SK-N-SH (cell line): ENCODE measurements at regions not wholly inside any gene's neighbourhood (a gene's known extent, or its start where the extent isn't known, plus 50 kb on each side); places are given as distances from the start of the nearest gene placed in this dataset.

Experiments used
- CTCF ChIA-PET: fragments of 300-600, 350-600 bp; formaldehyde crosslinking; extraction: SDS; loops from one replicate; lab custom pipeline; 2021; lab: Yijun Ruan, JAX
- POLR2A ChIA-PET: fragments of 350-600 bp; sonication (Branson Sonifier 250); formaldehyde crosslinking; extraction: SDS; loops from one replicate; lab custom pipeline; 2020; ENCODE audit warnings: antibody characterized with exemption, inconsistent platforms; lab: Yijun Ruan, JAX
- DNase-seq: peaks from one replicate; pipeline ENCODE4 v3.0.0; 2012
- H2AFZ ChIP-seq: fragments of 200-600 bp; sonication (generic); 2 replicates; pipeline ENCODE4 v1.8.1; 2016; ENCODE audit warnings: antibody characterized with exemption, mild to moderate bottlenecking, low read depth
- H3F3A ChIP-seq: fragments of 200-600 bp; sonication (generic); replicated peaks from 2 replicates; pipeline ENCODE3; 2016; ENCODE audit warnings: antibody characterized with exemption, mild to moderate bottlenecking; ENCODE audit not compliant: insufficient read depth
- H3K27ac ChIP-seq, 2 experiments: fragments of 200-500 bp in 1 of 2; fragments of 200-600 bp in 1 of 2; sonication (Bioruptor generic) in 1 of 2; sonication (generic), shearing (Covaris generic) in 1 of 2; 2 replicates each; pipeline versions ENCODE4 v1.5.1 to v1.6.1; 2014 to 2016; ENCODE audit warnings: low read depth in 2 of 2, inconsistent platforms in 1 of 2, low read length in 1 of 2, mild to moderate bottlenecking in 1 of 2, mixed read lengths in 1 of 2
- H3K27me3 ChIP-seq: fragments of 200-600 bp; sonication (generic), shearing (Covaris generic); 2 replicates; pipeline ENCODE4 v1.6.1; 2016; ENCODE audit warnings: mixed run types; ENCODE audit not compliant: insufficient read depth
- H3K36me3 ChIP-seq, 2 experiments: fragments of 200-500 bp in 1 of 2; fragments of 200-600 bp in 1 of 2; sonication (Bioruptor generic) in 1 of 2; sonication (generic) in 1 of 2; replicated peaks in 1 of 2; 2 replicates each; pipeline versions ENCODE3 to v1.5.1; 2014 to 2016; ENCODE audit warnings: low read length in 1 of 2, mild to moderate bottlenecking in 1 of 2; ENCODE audit not compliant: insufficient read depth in 2 of 2, control insufficient read depth in 1 of 2
- H3K4me1 ChIP-seq, 2 experiments: fragments of 200-500 bp in 1 of 2; fragments of 200-600 bp in 1 of 2; sonication (Bioruptor generic) in 1 of 2; sonication (generic), shearing (Covaris generic) in 1 of 2; 2 replicates each; pipeline versions ENCODE4 v1.5.1 to v1.6.1; 2014 to 2016; ENCODE audit warnings: low read depth in 1 of 2, low read length in 1 of 2, mixed run types in 1 of 2; ENCODE audit not compliant: insufficient read depth in 2 of 2, control insufficient read depth in 1 of 2
- H3K4me2 ChIP-seq: fragments of 200-600 bp; sonication (generic), shearing (Covaris generic); 2 replicates; pipeline ENCODE4 v1.6.1; 2017; ENCODE audit warnings: mixed run types
- H3K4me3 ChIP-seq, 2 experiments: fragments of 200-500 bp in 1 of 2; fragments of 200-600 bp in 1 of 2; sonication (Bioruptor generic) in 1 of 2; sonication (generic), shearing (Covaris generic) in 1 of 2; 2 replicates each; pipeline versions ENCODE4 v1.5.1 to v1.8.1; 2014 to 2016; ENCODE audit warnings: low read depth in 2 of 2, inconsistent platforms in 1 of 2, low read length in 1 of 2, mild to moderate bottlenecking in 1 of 2, mixed read lengths in 1 of 2, moderate library complexity in 1 of 2
- H3K79me2 ChIP-seq: fragments of 200-600 bp; sonication (generic); 2 replicates; pipeline ENCODE4 v1.8.1; 2017; ENCODE audit warnings: mild to moderate bottlenecking; ENCODE audit not compliant: insufficient read depth
- H3K9ac ChIP-seq: fragments of 200-600 bp; sonication (generic); 2 replicates; pipeline ENCODE4 v1.6.1; 2017; ENCODE audit warnings: mixed run types
- H3K9me2 ChIP-seq: fragments of 200-600 bp; sonication (generic); 2 replicates; pipeline ENCODE4 v1.6.1; 2017; ENCODE audit warnings: mixed run types
- H3K9me3 ChIP-seq: fragments of 200-600 bp; sonication (generic); 2 replicates; pipeline ENCODE4 v1.6.1; 2017; ENCODE audit warnings: mixed run types, mild to moderate bottlenecking, moderate library complexity
- H4K20me1 ChIP-seq: fragments of 200-600 bp; sonication (generic); 2 replicates; pipeline ENCODE4 v1.6.1; 2017; ENCODE audit warnings: mild to moderate bottlenecking, mixed run types; ENCODE audit not compliant: insufficient read depth
- FOXJ3 ChIP-seq: sonication (generic); formaldehyde crosslinking; IDR thresholded peaks from 2 replicates; pipeline ENCODE4 v1.5.1; 2020; ENCODE audit warnings: mild to moderate bottlenecking, missing genetic modification reagents
- RCOR1 ChIP-seq: fragments of 150-350 bp; IDR thresholded peaks from 2 replicates; pipeline ENCODE4 v1.6.1; 2017; ENCODE audit warnings: antibody characterized with exemption, low read length
- RXRA ChIP-seq: IDR thresholded peaks from 2 replicates; pipeline ENCODE4 v1.4.0; 2012; ENCODE audit warnings: low read depth, mild to moderate bottlenecking, borderline replicate concordance
- SMC3 ChIP-seq: IDR thresholded peaks from 2 replicates; pipeline ENCODE4 v1.6.1; 2012; ENCODE audit warnings: low read depth, low read length, improper control_type of control experiment
- TCF12 ChIP-seq: IDR thresholded peaks from 2 replicates; pipeline ENCODE4 v1.4.0; 2012
- TEAD4 ChIP-seq: IDR thresholded peaks from 2 replicates; pipeline ENCODE4 v1.4.0; 2012; ENCODE audit warnings: mild to moderate bottlenecking, borderline replicate concordance; ENCODE audit not compliant: insufficient read depth
- USF1 ChIP-seq: IDR thresholded peaks from 2 replicates; pipeline ENCODE4 v1.4.0; 2012; ENCODE audit warnings: low read depth, borderline replicate concordance
- YY1 ChIP-seq: IDR thresholded peaks from 2 replicates; pipeline ENCODE4 v1.4.0; 2012; ENCODE audit warnings: low read depth, mild to moderate bottlenecking
- WGBS: methylation state at CpG from one replicate; pipeline ENCODE4 v1.1.6; 2017; ENCODE audit warnings: low lambda C conversion rate; 5-methylcytosine and 5-hydroxymethylcytosine counted together
- TF ChIP-seq, protein P1 (sequence below): fragments of 200-600 bp; sonication (generic); IDR thresholded peaks from 2 replicates; pipeline ENCODE4 v1.6.1; 2017; ENCODE audit warnings: antibody characterized with exemption, mild to moderate bottlenecking, moderate library complexity
- TF ChIP-seq, protein P2 (sequence below): IDR thresholded peaks from 2 replicates; pipeline ENCODE4 v1.4.0; 2012; ENCODE audit warnings: low read depth, borderline replicate concordance
- TF ChIP-seq, protein P3 (sequence below): fragments of 150-350 bp; IDR thresholded peaks from 2 replicates; pipeline ENCODE4 v1.6.1; 2016; ENCODE audit warnings: mild to moderate bottlenecking, low read depth, low read length

DNA sequence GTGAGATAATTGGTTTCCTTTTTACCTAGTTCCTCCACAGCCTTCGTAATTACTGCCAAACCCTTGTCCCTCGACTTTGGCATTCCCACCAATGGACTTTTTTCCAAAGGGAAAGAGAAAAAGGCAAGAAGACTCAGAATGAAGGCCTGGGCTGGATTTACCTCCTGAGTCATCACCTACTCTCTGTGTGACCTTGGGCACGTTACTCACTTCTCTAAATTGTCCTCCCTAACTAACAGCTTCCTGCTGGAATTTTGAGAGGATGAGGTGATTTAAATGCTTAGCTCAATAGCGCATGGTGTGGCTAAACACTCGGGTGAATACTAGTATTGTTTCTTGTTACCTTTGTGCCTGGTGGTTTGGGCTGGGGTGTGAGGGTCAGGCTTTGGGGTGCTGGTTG, 146.6 kb downstream of the DHX35 start:
- Histone ChIP-seq H3K9me3 (no peaks in the 10 kb centered on the region), H3K4me3 (no peak overlapping the region), H3K9me2 (no peaks in the 10 kb centered on the region), H3K36me3 (no peaks in the 10 kb centered on the region), H3K4me2 (no peak overlapping the region), H3F3A (no peaks in the 10 kb centered on the region), H3K9ac (no peak overlapping the region), H3K4me1 (peaks cover 0 to 4% of the 10 kb centered on the region in 2 experiments; a peak in 1 of 4 replicates), H3K27me3 (peaks cover 5% of the 10 kb centered on the region; the same call in 1 of the 2 replicates), H4K20me1 (no peaks in the 10 kb centered on the region), H2AFZ (no peak overlapping the region), H3K79me2 (no peaks in the 10 kb centered on the region), H3K27ac (no peak overlapping the region)
- DNase-seq, result no peak
- ChIA-PET POLR2A (no interaction called here), CTCF (interaction anchor here (1.0 to 7.3 kb wide), 5 partner anchors 42 to 1854 kb away, joined by 3 to 119 read pairs (median 7); no protein-coding TSS in a partner anchor)
- no peak for TF ChIP-seq SMC3
- no peak for TF ChIP-seq FOXJ3 (CRISPR knock-in tag)
- no peak for TF ChIP-seq TEAD4
- no peak for TF ChIP-seq RCOR1
- no peak for TF ChIP-seq YY1
- TF ChIP-seq, protein P1, sequence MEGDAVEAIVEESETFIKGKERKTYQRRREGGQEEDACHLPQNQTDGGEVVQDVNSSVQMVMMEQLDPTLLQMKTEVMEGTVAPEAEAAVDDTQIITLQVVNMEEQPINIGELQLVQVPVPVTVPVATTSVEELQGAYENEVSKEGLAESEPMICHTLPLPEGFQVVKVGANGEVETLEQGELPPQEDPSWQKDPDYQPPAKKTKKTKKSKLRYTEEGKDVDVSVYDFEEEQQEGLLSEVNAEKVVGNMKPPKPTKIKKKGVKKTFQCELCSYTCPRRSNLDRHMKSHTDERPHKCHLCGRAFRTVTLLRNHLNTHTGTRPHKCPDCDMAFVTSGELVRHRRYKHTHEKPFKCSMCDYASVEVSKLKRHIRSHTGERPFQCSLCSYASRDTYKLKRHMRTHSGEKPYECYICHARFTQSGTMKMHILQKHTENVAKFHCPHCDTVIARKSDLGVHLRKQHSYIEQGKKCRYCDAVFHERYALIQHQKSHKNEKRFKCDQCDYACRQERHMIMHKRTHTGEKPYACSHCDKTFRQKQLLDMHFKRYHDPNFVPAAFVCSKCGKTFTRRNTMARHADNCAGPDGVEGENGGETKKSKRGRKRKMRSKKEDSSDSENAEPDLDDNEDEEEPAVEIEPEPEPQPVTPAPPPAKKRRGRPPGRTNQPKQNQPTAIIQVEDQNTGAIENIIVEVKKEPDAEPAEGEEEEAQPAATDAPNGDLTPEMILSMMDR, result no peak
- TF ChIP-seq, protein P2, sequence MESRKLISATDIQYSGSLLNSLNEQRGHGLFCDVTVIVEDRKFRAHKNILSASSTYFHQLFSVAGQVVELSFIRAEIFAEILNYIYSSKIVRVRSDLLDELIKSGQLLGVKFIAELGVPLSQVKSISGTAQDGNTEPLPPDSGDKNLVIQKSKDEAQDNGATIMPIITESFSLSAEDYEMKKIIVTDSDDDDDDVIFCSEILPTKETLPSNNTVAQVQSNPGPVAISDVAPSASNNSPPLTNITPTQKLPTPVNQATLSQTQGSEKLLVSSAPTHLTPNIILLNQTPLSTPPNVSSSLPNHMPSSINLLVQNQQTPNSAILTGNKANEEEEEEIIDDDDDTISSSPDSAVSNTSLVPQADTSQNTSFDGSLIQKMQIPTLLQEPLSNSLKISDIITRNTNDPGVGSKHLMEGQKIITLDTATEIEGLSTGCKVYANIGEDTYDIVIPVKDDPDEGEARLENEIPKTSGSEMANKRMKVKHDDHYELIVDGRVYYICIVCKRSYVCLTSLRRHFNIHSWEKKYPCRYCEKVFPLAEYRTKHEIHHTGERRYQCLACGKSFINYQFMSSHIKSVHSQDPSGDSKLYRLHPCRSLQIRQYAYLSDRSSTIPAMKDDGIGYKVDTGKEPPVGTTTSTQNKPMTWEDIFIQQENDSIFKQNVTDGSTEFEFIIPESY, result no peak
- TF ChIP-seq, protein P3, sequence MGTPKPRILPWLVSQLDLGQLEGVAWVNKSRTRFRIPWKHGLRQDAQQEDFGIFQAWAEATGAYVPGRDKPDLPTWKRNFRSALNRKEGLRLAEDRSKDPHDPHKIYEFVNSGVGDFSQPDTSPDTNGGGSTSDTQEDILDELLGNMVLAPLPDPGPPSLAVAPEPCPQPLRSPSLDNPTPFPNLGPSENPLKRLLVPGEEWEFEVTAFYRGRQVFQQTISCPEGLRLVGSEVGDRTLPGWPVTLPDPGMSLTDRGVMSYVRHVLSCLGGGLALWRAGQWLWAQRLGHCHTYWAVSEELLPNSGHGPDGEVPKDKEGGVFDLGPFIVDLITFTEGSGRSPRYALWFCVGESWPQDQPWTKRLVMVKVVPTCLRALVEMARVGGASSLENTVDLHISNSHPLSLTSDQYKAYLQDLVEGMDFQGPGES, result no peak
- 40% methylated on average over 5 of the region's 5 CpGs for whole genome bisulfite sequencing

- H3K79me2 ChIP-seq, result no peaks in the 10 kb centered on the region
- no peak for DNase-seq
- H3K4me2 ChIP-seq, result no peak overlapping the region
- H4K20me1 ChIP-seq, result no peaks in the 10 kb centered on the region
- H3K9ac ChIP-seq, result no peak overlapping the region
- H3F3A ChIP-seq, result no peaks in the 10 kb centered on the region
- no peaks in the 10 kb centered on the region for H3K9me2 ChIP-seq
- H3K9me3 ChIP-seq, result no peaks in the 10 kb centered on the region
- WGBS, result 53% methylated on average over 5 of the region's 5 CpGs
- ChIA-PET POLR2A (no interaction called here), CTCF (interaction anchor here (1.7 to 7.3 kb wide), 4 partner anchors 27 to 1856 kb away, joined by 6 to 119 read pairs (median 7); no protein-coding TSS in a partner anchor)
- H3K27me3 ChIP-seq, result peaks cover 5% of the 10 kb centered on the region; the same call in 1 of the 2 replicates
- no peak overlapping the region for H3K27ac ChIP-seq
- H2AFZ ChIP-seq, result no peak overlapping the region
- no peak for TF ChIP-seq SMC3
- TF ChIP-seq YY1, result no peak
- no peak for TF ChIP-seq USF1
- TF ChIP-seq RXRA, result no peak
- TF ChIP-seq, protein P2, result no peak
- TF ChIP-seq RCOR1, result no peak
- TF ChIP-seq FOXJ3 (CRISPR knock-in tag), result no peak
- TF ChIP-seq TCF12, result no peak
- H3K4me1 ChIP-seq, result peaks cover 0 to 4% of the 10 kb centered on the region in 2 experiments; a peak in 1 of 4 replicates
- no peaks in the 10 kb centered on the region for H3K36me3 ChIP-seq
- H3K4me3 ChIP-seq, result no peak overlapping the region
Measured at GRCh38 chr20:39107741-39108140, 145.6 kb downstream of the DHX35 start.
